ENCODE measurements at regions not wholly inside any gene's neighbourhood (a gene's known extent, or its start where the extent isn't known, plus 50 kb on each side); places are given as distances from the start of the nearest gene placed in this dataset.

- FAIRE-seq: no peak
Measured at GRCh38 chr3:145972851-145973250, 188.1 kb downstream of the PLOD2 start.

- no peak for FAIRE-seq
Measured at GRCh38 chr3:145981056-145981455, 179.9 kb downstream of the PLOD2 start.

- FAIRE-seq: no peak
Measured at GRCh38 chr3:145983101-145983500, 177.9 kb downstream of the PLOD2 start.

Measured in endometrium (tissue), 2 donors.